GM18858 (cell line): ENCODE measurements at regions not wholly inside any gene's neighbourhood (a gene's known extent, or its start where the extent isn't known, plus 50 kb on each side); places are given as distances from the start of the nearest gene placed in this dataset.

Experiments
- ATAC-seq: cut with Tn5 transposase; IDR thresholded peaks from one replicate; pipeline ENCODE4 v1.9.1; 2021; ENCODE audit not compliant: unreplicated experiment

- ATAC-seq = no peak
These were observed 84.5 kb upstream of the ARHGAP28 start for GRCh38 chr18:6644836-6645627.

GRCh38 chr18:6646801-6647200 is 82.7 kb upstream of the ARHGAP28 start:
- ATAC-seq = no peak

- no peak for ATAC-seq
These were observed 80.9 kb upstream of the ARHGAP28 start for GRCh38 chr18:6648581-6648980.

GRCh38 chr18:6649421-6650126 is 79.9 kb upstream of the ARHGAP28 start:
- ATAC-seq = no peak

- no peak for ATAC-seq
These were observed 79.4 kb upstream of the ARHGAP28 start for GRCh38 chr18:6650127-6650507.

- ATAC-seq = no peak
These were observed 78.8 kb upstream of the ARHGAP28 start for GRCh38 chr18:6650747-6651146.

GRCh38 chr18:6652098-6652497 is 77.4 kb upstream of the ARHGAP28 start:
- ATAC-seq = no peak

- ATAC-seq = no peak
These were observed 75.6 kb upstream of the ARHGAP28 start for GRCh38 chr18:6653880-6654279.

- ATAC-seq = no peak
These were observed 69.4 kb upstream of the ARHGAP28 start for GRCh38 chr18:6659963-6660725.

GRCh38 chr18:6661692-6662415 is 67.7 kb upstream of the ARHGAP28 start:
- no peak for ATAC-seq

- no peak for ATAC-seq
These were observed 63.4 kb upstream of the ARHGAP28 start for GRCh38 chr18:6666012-6666685.

- ATAC-seq = no peak
These were observed 60.7 kb upstream of the ARHGAP28 start for GRCh38 chr18:6668836-6669235.

- ATAC-seq = no peak
These were observed 56.7 kb upstream of the ARHGAP28 start for GRCh38 chr18:6672821-6673308.

GRCh38 chr18:6677086-6677485 is 52.4 kb upstream of the ARHGAP28 start:
- no peak for ATAC-seq

- no peak for ATAC-seq
These were observed 50.3 kb upstream of the ARHGAP28 start for GRCh38 chr18:6679201-6679600.
